ENCODE measurements at regions not wholly inside any gene's neighbourhood (a gene's known extent, or its start where the extent isn't known, plus 50 kb on each side); places are given as distances from the start of the nearest gene placed in this dataset.

- CTCF ChIA-PET: no interaction called here
- no TSS peak for BruUV-seq (replicated peaks)
- POLR2A ChIA-PET: no interaction called here
- no peaks in the 10 kb centered on the region for H3K27me3 ChIP-seq (ENCODE audit: insufficient read depth, low read length)
- RAD21 ChIA-PET (ENCODE audit: low non-redundant PET in 1 of 2, low total read pairs in 2 of 2, uncharacterized antibody in 2 of 2, unreplicated experiment in 2 of 2): no interaction called here
- no peaks in the 10 kb centered on the region for H3K79me2 ChIP-seq (ENCODE audit: insufficient read depth, low read length)
- no peak overlapping the region for H3K4me2 ChIP-seq (ENCODE audit: low read length)
- no peak overlapping the region for H3K4me3 ChIP-seq (replicated peaks in 1 of 2; ENCODE audit: low read depth in 1 of 2, low read length in 2 of 2)
- ATAC-seq: no peak
- intact Hi-C loops (cut with micrococcal nuclease): no loop called here
- H4K20me1 ChIP-seq (ENCODE audit: insufficient read depth): no peaks in the 10 kb centered on the region
- no peak overlapping the region for H3K9ac ChIP-seq (ENCODE audit: low read length)
- no peak overlapping the region for H3K27ac ChIP-seq (ENCODE audit: low read depth, low read length)
- peaks cover 8 to 21% of the 10 kb centered on the region in 2 experiments; a peak in 3 of 4 replicates for H3K4me1 ChIP-seq (ENCODE audit: control insufficient read depth in 1 of 2, insufficient read depth in 2 of 2, low read length in 2 of 2)
- DNase-seq (ENCODE audit: low read depth, low spot score): no peak
- TF ChIP-seq SP1 (IDR thresholded peaks at IDR 0.05; ENCODE audit: low read depth) (no peak), POLR2A (IDR thresholded peaks at IDR 0.05; ENCODE audit: borderline replicate concordance, extremely low read depth, insufficient read depth, insufficient read length) (no peak)
- no peaks in the 10 kb centered on the region for H3K9me3 ChIP-seq (ENCODE audit: control insufficient read depth in 1 of 2, insufficient read depth in 1 of 2, low read depth in 1 of 2, low read length in 2 of 2)
- no peaks in the 10 kb centered on the region for H3K36me3 ChIP-seq (ENCODE audit: control insufficient read depth in 1 of 2, insufficient read depth in 2 of 2, low read length in 2 of 2)
- H3K9me2 ChIP-seq (ENCODE audit: insufficient read depth): no peaks in the 10 kb centered on the region
- peak overlapping the region; percentile 43 for H2AFZ ChIP-seq (ENCODE audit: low read depth, low read length, poor library complexity, severe bottlenecking)
Observed at GRCh38 chr6:106886081-106886843, 88.3 kb downstream of the CD24 start.

- RAD21 ChIA-PET (ENCODE audit: low non-redundant PET in 1 of 2, low total read pairs in 2 of 2, uncharacterized antibody in 2 of 2, unreplicated experiment in 2 of 2): no interaction called here
- CTCF ChIA-PET: no interaction called here
- BruUV-seq (replicated peaks): no TSS peak
- Histone ChIP-seq H2AFZ (ENCODE audit: low read depth, low read length, poor library complexity, severe bottlenecking) (no peak overlapping the region), H3K27me3 (ENCODE audit: insufficient read depth, low read length) (no peaks in the 10 kb centered on the region), H3K4me3 (replicated peaks in 1 of 2; ENCODE audit: low read depth in 1 of 2, low read length in 2 of 2) (no peak overlapping the region), H3K9me2 (ENCODE audit: insufficient read depth) (no peaks in the 10 kb centered on the region), H3K9ac (ENCODE audit: low read length) (no peak overlapping the region), H4K20me1 (ENCODE audit: insufficient read depth) (no peaks in the 10 kb centered on the region), H3K79me2 (ENCODE audit: insufficient read depth, low read length) (no peaks in the 10 kb centered on the region), H3K9me3 (ENCODE audit: control insufficient read depth in 1 of 2, insufficient read depth in 1 of 2, low read depth in 1 of 2, low read length in 2 of 2) (no peaks in the 10 kb centered on the region), H3K27ac (ENCODE audit: low read depth, low read length) (no peak overlapping the region), H3K4me1 (ENCODE audit: control insufficient read depth in 1 of 2, insufficient read depth in 2 of 2, low read length in 2 of 2) (peaks cover 8 to 21% of the 10 kb centered on the region in 2 experiments; a peak in 3 of 4 replicates), H3K36me3 (ENCODE audit: control insufficient read depth in 1 of 2, insufficient read depth in 2 of 2, low read length in 2 of 2) (no peaks in the 10 kb centered on the region), H3K4me2 (ENCODE audit: low read length) (no peak overlapping the region)
- intact Hi-C loops (cut with micrococcal nuclease): no loop called here
- no peak for ATAC-seq
- POLR2A ChIA-PET: no interaction called here
- DNase-seq (ENCODE audit: low read depth, low spot score): no peak
- no peak for TF ChIP-seq ZNF274 (IDR thresholded peaks at IDR 0.05; ENCODE audit: low read depth, low read length)
- TF ChIP-seq TCF7L2 (IDR thresholded peaks at IDR 0.05; ENCODE audit: borderline replicate concordance, extremely low read depth, insufficient read depth, insufficient read length): no peak
- TF ChIP-seq ATF3 (IDR thresholded peaks at IDR 0.05): no peak
- TF ChIP-seq ELF1 (IDR thresholded peaks at IDR 0.05; ENCODE audit: borderline replicate concordance, low read depth): no peak
- TF ChIP-seq YY1 (IDR thresholded peaks at IDR 0.05; ENCODE audit: extremely low read depth, insufficient replicate concordance, low read depth, low read length): no peak
- TF ChIP-seq EZH2phosphoT487 (IDR thresholded peaks at IDR 0.05; ENCODE audit: borderline replicate concordance): no peak
Observed at GRCh38 chr6:106885679-106886078, 88.8 kb downstream of the CD24 start.
